ENCODE measurements at regions not wholly inside any gene's neighbourhood (a gene's known extent, or its start where the extent isn't known, plus 50 kb on each side); places are given as distances from the start of the nearest gene placed in this dataset.
"Not testable (repeated sequence)": the region's sequence is repeated elsewhere in the genome, so short reads cannot be mapped to it uniquely, and the experiment has no call there.

DNA sequence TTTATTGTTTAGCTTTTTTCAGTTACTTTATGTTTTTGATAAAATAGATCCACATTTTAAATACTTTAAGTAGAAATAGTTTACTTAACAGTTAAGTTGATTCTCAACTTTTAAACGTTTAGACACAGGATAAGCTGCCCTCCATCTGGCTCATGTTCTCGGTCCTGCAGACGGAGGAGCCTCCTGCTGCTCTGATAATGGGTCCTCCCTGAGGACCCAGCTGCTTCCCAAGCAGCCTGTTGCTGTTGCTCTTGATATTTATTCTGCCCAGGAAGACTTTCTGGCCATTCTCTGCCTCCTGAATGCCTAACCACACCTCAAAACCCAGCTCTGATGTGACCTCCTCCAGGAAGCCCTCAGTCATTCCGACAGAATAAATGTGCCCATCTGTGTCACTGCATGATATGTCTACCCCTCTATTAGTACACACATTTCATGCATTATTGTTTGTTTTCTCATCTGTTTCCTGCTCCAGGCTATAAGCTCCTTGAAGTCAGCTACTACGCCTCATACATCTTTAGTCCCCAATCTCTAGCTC, 267.2 kb upstream of the MSX2 start:
- H3K27ac ChIP-seq: no peak overlapping the region
- DNase-seq (ENCODE audit: low spot score): no peak
- no peak for TF ChIP-seq CTCF (IDR thresholded peaks at IDR 0.05)
- H3K4me3 ChIP-seq: no peak overlapping the region

DNA sequence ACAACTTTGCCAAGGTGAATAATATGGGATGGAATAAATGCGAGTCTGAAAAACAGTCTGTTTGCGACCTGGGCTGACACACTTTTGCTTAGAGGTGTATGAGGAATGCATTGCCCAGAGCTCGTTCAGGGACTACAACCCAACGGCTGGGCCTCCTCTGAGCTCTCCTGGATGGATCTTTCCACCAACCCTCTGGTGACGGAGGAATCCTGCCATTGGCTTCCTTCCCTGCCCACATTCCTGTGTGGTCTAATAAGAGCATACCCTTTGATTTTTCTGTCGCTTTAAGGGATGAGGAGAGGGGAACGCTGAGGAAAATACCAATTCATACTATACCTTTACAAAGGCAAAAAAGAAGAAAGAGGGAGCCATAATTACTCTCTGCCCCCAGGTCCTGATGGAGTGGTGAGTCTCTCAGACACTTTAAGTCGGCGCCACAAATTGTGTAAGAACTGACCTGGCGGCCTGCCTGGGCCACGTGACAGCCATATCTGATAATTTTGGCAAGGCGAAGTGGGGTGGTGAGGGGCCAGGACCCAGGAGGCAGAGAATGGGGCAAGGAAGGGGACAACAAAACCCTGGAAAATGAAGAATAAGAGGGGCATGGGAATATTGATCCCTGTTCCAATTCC, 265.2 kb upstream of the MSX2 start:
- no peak for DNase-seq (ENCODE audit: low spot score)
- no peak overlapping the region for H3K27ac ChIP-seq
- H3K4me3 ChIP-seq: no peak overlapping the region
- no peak for TF ChIP-seq CTCF (IDR thresholded peaks at IDR 0.05)

GRCh38 chr5:174459832-174460448, 264.4 kb upstream of the MSX2 start:
- DNase-seq (ENCODE audit: low spot score): no peak
- Histone ChIP-seq H3K27ac (no peak overlapping the region), H3K4me3 (no peak overlapping the region)
- no peak for TF ChIP-seq CTCF (IDR thresholded peaks at IDR 0.05)

DNA sequence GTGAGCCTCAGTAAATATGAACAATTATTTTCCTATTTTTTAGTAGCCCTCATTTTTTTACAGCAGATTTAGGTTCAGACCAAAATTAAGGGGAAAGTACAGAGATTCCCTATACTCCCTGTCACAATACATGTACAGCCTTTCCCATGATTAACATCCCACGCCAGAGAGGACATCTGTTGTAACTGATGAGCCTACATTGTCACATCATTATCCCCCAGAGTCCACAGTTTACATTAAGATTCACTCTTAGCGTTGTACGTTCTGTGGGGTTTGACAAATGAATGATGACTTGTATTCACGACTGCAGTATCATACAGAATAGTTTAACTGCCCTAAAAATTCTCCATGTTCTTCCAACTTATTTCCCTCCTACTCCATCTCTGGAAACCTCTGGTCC, 262.3 kb upstream of the MSX2 start:
- Histone ChIP-seq H3K27ac (no peak overlapping the region), H3K4me3 (no peak overlapping the region)
- DNase-seq (ENCODE audit: low spot score): no peak
- no peak for TF ChIP-seq CTCF (IDR thresholded peaks at IDR 0.05)

GRCh38 chr5:174464504-174465165, 259.7 kb upstream of the MSX2 start:
- Histone ChIP-seq H3K27ac (no peak overlapping the region), H3K4me3 (no peak overlapping the region)
- no peak for DNase-seq (ENCODE audit: low spot score)
- no peak for TF ChIP-seq CTCF (IDR thresholded peaks at IDR 0.05)

DNA sequence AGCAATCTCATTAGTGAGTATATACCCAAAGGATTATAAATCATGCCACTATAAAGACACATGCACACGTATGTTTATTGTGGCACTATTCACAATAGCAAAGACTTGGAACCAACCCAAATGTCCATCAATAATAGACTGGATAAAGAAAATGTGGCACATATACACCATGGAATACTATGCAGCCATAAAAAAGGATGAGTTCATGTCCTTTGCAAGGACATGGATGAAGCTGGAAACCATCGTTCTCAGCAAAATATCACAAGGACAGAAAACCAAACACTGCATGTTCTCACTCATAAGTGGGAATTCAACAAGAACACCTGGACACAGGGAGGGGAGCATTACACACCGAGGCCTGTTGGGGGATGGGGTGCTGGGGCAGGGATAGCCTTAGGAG, 252.9 kb upstream of the MSX2 start:
- H3K27ac ChIP-seq; H3K4me3 ChIP-seq; DNase-seq (ENCODE audit: low spot score): not testable (repeated sequence)

DNA sequence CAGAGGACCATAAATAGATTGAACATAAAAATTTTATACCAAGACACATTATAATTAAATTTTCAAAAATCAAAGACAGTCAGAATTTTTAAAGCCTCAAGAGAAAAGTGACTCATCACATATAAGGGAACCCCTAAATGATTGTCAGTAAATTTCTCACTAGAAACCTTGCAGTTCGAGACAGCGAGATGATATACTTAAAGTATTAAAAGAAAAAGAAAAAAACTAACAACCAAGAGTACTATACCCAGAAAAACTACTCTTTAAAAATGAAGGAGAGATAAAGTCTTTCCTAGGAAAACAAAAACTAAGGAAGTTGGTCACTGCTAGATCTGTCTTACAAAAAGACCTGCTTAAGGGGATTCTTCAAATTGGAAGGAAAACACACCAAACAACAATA, 251.4 kb upstream of the MSX2 start:
- no peak for TF ChIP-seq CTCF (IDR thresholded peaks at IDR 0.05)
- DNase-seq (ENCODE audit: low spot score): no peak
- Histone ChIP-seq H3K4me3 (no peak overlapping the region), H3K27ac (no peak overlapping the region)

DNA sequence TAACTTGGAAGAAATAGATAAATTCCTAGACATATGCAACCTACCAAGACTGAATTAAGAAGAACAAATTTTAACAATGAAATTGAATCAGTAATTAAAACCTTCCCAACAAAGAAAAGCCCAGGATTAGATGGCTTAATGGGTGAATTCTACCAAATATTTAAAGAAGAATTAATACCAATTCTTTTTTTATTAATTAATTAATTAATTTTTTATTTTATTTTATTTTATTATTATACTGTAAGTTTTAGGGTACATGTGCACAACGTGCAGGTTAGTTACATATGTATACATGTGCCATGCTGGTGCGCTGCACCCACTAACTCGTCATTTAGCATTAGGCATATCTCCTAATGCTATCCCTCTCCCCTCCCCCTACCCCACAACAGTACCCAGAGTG, 248.4 kb upstream of the MSX2 start:
- not testable (repeated sequence) for DNase-seq (ENCODE audit: low spot score); H3K4me3 ChIP-seq; H3K27ac ChIP-seq

Measured in coronary artery (tissue), 2 donors.